LNCAP (cell line): ENCODE measurements at regions not wholly inside any gene's neighbourhood (a gene's known extent, or its start where the extent isn't known, plus 50 kb on each side); places are given as distances from the start of the nearest gene placed in this dataset.

Experiments
- TF ChIP-seq, protein P1 (sequence below): fragments of 450-650 bp; IDR thresholded peaks from 2 replicates; pipeline ENCODE4 v1.5.1; 2017; ENCODE audit warnings: mild to moderate bottlenecking

DNA sequence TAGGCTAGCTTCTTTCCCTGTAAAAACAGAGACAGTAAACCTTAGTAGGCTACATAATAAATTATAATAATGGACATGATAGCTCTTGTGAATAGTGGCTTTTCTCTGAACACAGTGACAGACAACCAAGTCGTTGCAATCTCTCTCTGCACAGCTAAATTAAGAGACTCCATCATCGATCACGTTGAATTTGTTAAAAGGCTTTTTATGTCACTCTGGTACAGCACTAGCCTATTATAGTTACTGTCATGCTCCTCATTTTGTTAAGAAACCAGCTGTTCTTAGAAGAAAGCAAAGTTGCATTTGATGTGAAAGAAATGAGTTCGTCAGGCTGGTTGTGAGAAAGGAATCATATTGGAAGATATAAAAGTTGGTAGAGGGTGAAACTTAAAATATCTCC is 50.3 kb upstream of the ARHGAP28 start:
- TF ChIP-seq, protein P1, sequence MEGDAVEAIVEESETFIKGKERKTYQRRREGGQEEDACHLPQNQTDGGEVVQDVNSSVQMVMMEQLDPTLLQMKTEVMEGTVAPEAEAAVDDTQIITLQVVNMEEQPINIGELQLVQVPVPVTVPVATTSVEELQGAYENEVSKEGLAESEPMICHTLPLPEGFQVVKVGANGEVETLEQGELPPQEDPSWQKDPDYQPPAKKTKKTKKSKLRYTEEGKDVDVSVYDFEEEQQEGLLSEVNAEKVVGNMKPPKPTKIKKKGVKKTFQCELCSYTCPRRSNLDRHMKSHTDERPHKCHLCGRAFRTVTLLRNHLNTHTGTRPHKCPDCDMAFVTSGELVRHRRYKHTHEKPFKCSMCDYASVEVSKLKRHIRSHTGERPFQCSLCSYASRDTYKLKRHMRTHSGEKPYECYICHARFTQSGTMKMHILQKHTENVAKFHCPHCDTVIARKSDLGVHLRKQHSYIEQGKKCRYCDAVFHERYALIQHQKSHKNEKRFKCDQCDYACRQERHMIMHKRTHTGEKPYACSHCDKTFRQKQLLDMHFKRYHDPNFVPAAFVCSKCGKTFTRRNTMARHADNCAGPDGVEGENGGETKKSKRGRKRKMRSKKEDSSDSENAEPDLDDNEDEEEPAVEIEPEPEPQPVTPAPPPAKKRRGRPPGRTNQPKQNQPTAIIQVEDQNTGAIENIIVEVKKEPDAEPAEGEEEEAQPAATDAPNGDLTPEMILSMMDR: no peak
